Esophagus muscularis mucosa (tissue), 4 donors: ENCODE measurements at regions not wholly inside any gene's neighbourhood (a gene's known extent, or its start where the extent isn't known, plus 50 kb on each side); places are given as distances from the start of the nearest gene placed in this dataset.
A peak's percentile ranks its signal among the peaks of the same experiment; 100 is the strongest.

Source experiments
- DNase-seq: peaks from one replicate; pipeline ENCODE4 v3.0.0-alpha.2; 2017; ENCODE audit errors: extremely low spot score
- H3K27ac ChIP-seq, 4 donors: fragments of 200-600 bp; sonication (generic); replicated peaks in 1 of 4; 1 replicate in 3 of 4; 2 replicates in 1 of 4; pipeline ENCODE4 v1.5.1; 2016 to 2019; ENCODE audit warnings: mild to moderate bottlenecking in 1 of 4
- H3K27me3 ChIP-seq, 4 donors: fragments of 200-600 bp; sonication (generic); one replicate each; pipeline versions ENCODE4 v1.5.1 to v1.6.0; 2016 to 2019
- H3K36me3 ChIP-seq, 4 donors: fragments of 200-600 bp; sonication (generic); one replicate each; pipeline ENCODE4 v1.5.1; 2016 to 2019
- H3K4me1 ChIP-seq, 4 donors: fragments of 200-600 bp; sonication (generic); one replicate each; pipeline ENCODE4 v1.5.1; 2016 to 2019
- H3K4me3 ChIP-seq, 4 donors: fragments of 200-600 bp; sonication (generic); 1 replicate in 2 of 4; 2 replicates in 2 of 4; pipeline ENCODE4 v1.5.1; 2016 to 2019; ENCODE audit warnings: mild to moderate bottlenecking in 4 of 4, moderate library complexity in 1 of 4
- H3K9me3 ChIP-seq, 4 donors: fragments of 200-600 bp; sonication (generic); 1 replicate in 3 of 4; 2 replicates in 1 of 4; pipeline ENCODE4 v1.5.1; 2016 to 2019
- CTCF ChIP-seq, 3 experiments: fragments of 200-600 bp in 2 of 3; fragments of 450-650 bp in 1 of 3; sonication (generic) in 2 of 3; IDR thresholded peaks; one replicate each; pipeline ENCODE4 v1.5.1; 2017 to 2019; ENCODE audit warnings: antibody characterized with exemption in 3 of 3, mild to moderate bottlenecking in 2 of 3, moderate library complexity in 1 of 3
- EP300 ChIP-seq: sonication (generic); formaldehyde crosslinking; IDR thresholded peaks from one replicate; pipeline ENCODE4 v1.6.1; 2017; ENCODE audit warnings: antibody characterized with exemption
- POLR2A ChIP-seq: fragments of 450-650 bp; IDR thresholded peaks from one replicate; pipeline ENCODE4 v1.6.1; 2017; ENCODE audit warnings: antibody characterized with exemption, moderate library complexity, mild to moderate bottlenecking, low read depth
- POLR2AphosphoS5 ChIP-seq, 2 donors: sonication (generic); formaldehyde crosslinking; IDR thresholded peaks; one replicate each; pipeline ENCODE4 v1.6.1; 2017; ENCODE audit warnings: antibody characterized with exemption in 2 of 2
- WGBS: methylation state at CpG from one replicate; pipeline ENCODE4 v1.1.5; 2018; 5-methylcytosine and 5-hydroxymethylcytosine counted together
- intact Hi-C: fragments of 100-400 bp; cut with DNase I; formaldehyde crosslinking; loops from one replicate; pipeline ENCODE4 v1.15.1; 2023

- H3K4me3 ChIP-seq: no peak overlapping the region
- peaks cover 0 to 16% (median 0%) of the 10 kb centered on the region in 4 donors for H3K27me3 ChIP-seq
- no peaks in the 10 kb centered on the region for H3K9me3 ChIP-seq
- WGBS: 80% methylated on average over 9 of the region's 9 CpGs
- TF ChIP-seq CTCF (IDR thresholded peaks at IDR 0.05) (no peak), POLR2AphosphoS5 (IDR thresholded peaks at IDR 0.05) (no peak), EP300 (no peak), POLR2A (no peak)
- no peak overlapping the region for H3K27ac ChIP-seq
- H3K36me3 ChIP-seq: no peaks in the 10 kb centered on the region
- peak; percentile 72 for DNase-seq
- intact Hi-C loops: no loop called here
- no peaks in the 10 kb centered on the region for H3K4me1 ChIP-seq
These were observed 94.9 kb upstream of the MGMT start for GRCh38 chr10:129372172-129372571.

DNA sequence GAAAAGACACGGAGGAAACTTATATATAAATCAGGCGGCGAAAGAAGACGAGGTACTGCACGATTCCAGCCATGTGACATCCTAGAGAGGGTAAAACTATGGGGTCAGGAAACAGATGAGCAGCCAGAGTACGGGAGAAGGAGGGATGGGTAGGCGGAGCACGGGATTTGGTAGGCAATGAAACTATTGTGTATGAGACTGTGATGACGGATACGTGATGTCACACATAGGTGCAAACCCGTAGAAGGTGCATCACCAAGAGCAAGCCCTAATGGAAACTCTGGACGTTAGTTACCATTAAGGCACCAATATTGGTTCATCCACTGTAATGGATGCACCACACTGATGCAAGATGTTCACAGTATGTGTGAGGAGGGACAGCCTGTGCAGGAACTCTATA, 93.8 kb upstream of the MGMT start:
- 86% methylated on average over 12 of the region's 12 CpGs for WGBS
- Histone ChIP-seq H3K27me3 (peaks cover 0 to 9% (median 0%) of the 10 kb centered on the region in 4 donors), H3K4me3 (no peak overlapping the region), H3K4me1 (no peaks in the 10 kb centered on the region), H3K27ac (no peak overlapping the region), H3K9me3 (no peaks in the 10 kb centered on the region), H3K36me3 (no peaks in the 10 kb centered on the region)
- peak; percentile 42 for DNase-seq
- no peak for TF ChIP-seq POLR2A
- no peak for TF ChIP-seq CTCF (IDR thresholded peaks at IDR 0.05)
- no peak for TF ChIP-seq EP300
- TF ChIP-seq POLR2AphosphoS5 (IDR thresholded peaks at IDR 0.05): no peak
- intact Hi-C loops: no loop called here

GRCh38 chr10:129373718-129374117, 93.3 kb upstream of the MGMT start:
- no peaks in the 10 kb centered on the region for H3K4me1 ChIP-seq
- no peak overlapping the region for H3K4me3 ChIP-seq
- TF ChIP-seq POLR2AphosphoS5 (IDR thresholded peaks at IDR 0.05) (no peak), EP300 (no peak), CTCF (IDR thresholded peaks at IDR 0.05) (no peak), POLR2A (no peak)
- H3K9me3 ChIP-seq: no peaks in the 10 kb centered on the region
- 95% methylated on average over 10 of the region's 12 CpGs for WGBS
- intact Hi-C loops: no loop called here
- H3K36me3 ChIP-seq: no peaks in the 10 kb centered on the region
- DNase-seq: peak; percentile 78
- H3K27me3 ChIP-seq: peaks cover 0 to 9% (median 0%) of the 10 kb centered on the region in 4 donors
- no peak overlapping the region for H3K27ac ChIP-seq

DNA sequence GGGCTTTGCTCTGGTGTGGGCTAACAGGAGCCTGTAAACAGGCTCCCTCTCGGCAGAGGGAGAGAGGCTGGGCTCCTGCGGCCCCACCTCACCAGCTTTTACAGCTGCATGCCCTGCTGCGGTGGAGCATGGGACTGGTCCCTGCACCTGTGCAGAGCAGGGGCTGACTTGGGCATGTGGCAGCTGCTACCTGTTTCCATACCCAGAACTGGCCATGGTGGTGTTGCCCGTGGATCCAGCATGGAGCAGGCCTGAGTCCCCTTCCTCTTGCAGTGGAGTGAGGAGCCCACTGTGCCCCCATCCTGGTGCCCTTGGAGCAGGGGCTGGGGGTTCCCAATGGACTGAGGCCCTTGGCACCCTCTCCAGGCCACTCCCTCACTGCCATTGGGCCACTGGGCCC, 91.9 kb upstream of the MGMT start:
- H3K4me3 ChIP-seq: no peak overlapping the region
- DNase-seq: peak; percentile 90
- peaks cover 0 to 9% (median 0%) of the 10 kb centered on the region in 4 donors for H3K27me3 ChIP-seq
- H3K27ac ChIP-seq: no peak overlapping the region
- H3K9me3 ChIP-seq: no peaks in the 10 kb centered on the region
- no peaks in the 10 kb centered on the region for H3K36me3 ChIP-seq
- TF ChIP-seq POLR2A (no peak), POLR2AphosphoS5 (IDR thresholded peaks at IDR 0.05) (no peak), CTCF (IDR thresholded peaks at IDR 0.05) (no peak), EP300 (no peak)
- intact Hi-C loops: no loop called here
- H3K4me1 ChIP-seq: no peaks in the 10 kb centered on the region
- 97% methylated on average over 4 of the region's 4 CpGs for WGBS

- DNase-seq: peak; percentile 91
- Histone ChIP-seq H3K9me3 (no peaks in the 10 kb centered on the region), H3K27me3 (peaks cover 0 to 9% (median 0%) of the 10 kb centered on the region in 4 donors), H3K4me3 (no peak overlapping the region), H3K36me3 (no peaks in the 10 kb centered on the region), H3K27ac (no peak overlapping the region), H3K4me1 (no peaks in the 10 kb centered on the region)
- 93% methylated on average over 8 of the region's 9 CpGs for WGBS
- intact Hi-C loops: no loop called here
- TF ChIP-seq POLR2AphosphoS5 (IDR thresholded peaks at IDR 0.05) (no peak), CTCF (IDR thresholded peaks at IDR 0.05) (no peak), POLR2A (no peak), EP300 (no peak)
These were observed 91.1 kb upstream of the MGMT start for GRCh38 chr10:129375912-129376311.
